Loucy (cell line): ENCODE measurements at regions not wholly inside any gene's neighbourhood (a gene's known extent, or its start where the extent isn't known, plus 50 kb on each side); places are given as distances from the start of the nearest gene placed in this dataset.

Experiments used
- H2AFZ ChIP-seq: fragments of 200-600 bp; sonication (generic); 2 replicates; pipeline ENCODE4 v1.6.0; 2016; ENCODE audit warnings: antibody characterized with exemption, mild to moderate bottlenecking, low read length, moderate library complexity
- H3F3A ChIP-seq: fragments of 200-600 bp; 2 replicates; pipeline ENCODE4 v1.6.0; 2016; ENCODE audit warnings: antibody characterized with exemption, low read depth, mild to moderate bottlenecking
- H3K27me3 ChIP-seq: fragments of 200-600 bp; sonication (generic); 2 replicates; pipeline ENCODE4 v1.6.1; 2014; ENCODE audit warnings: low read length, mild to moderate bottlenecking; ENCODE audit not compliant: insufficient read depth, poor library complexity, severe bottlenecking
- H3K36me3 ChIP-seq: fragments of 200-600 bp; sonication (generic); 2 replicates; pipeline ENCODE4 v1.6.1; 2016; ENCODE audit warnings: low read length; ENCODE audit not compliant: insufficient read depth
- H3K4me1 ChIP-seq: fragments of 200-600 bp; sonication (generic); 2 replicates; pipeline ENCODE4 v1.5.1; 2014; ENCODE audit warnings: low read length, mild to moderate bottlenecking; ENCODE audit not compliant: insufficient read depth, poor library complexity, severe bottlenecking
- H3K4me2 ChIP-seq: fragments of 200-600 bp; sonication (generic); 2 replicates; pipeline ENCODE4 v1.6.0; 2014; ENCODE audit warnings: antibody characterized with exemption, low read length, low read depth, mild to moderate bottlenecking; ENCODE audit not compliant: poor library complexity, severe bottlenecking
- H3K4me3 ChIP-seq: fragments of 200-600 bp; sonication (generic); 2 replicates; pipeline ENCODE4 v1.5.1; 2014; ENCODE audit warnings: low read length, mild to moderate bottlenecking, mixed read lengths; ENCODE audit not compliant: poor library complexity, severe bottlenecking
- H3K79me2 ChIP-seq: fragments of 200-600 bp; sonication (generic); 2 replicates; pipeline ENCODE4 v1.6.1; 2014; ENCODE audit warnings: low read length; ENCODE audit not compliant: insufficient read depth
- H3K9ac ChIP-seq: fragments of 200-600 bp; sonication (generic); 2 replicates; pipeline ENCODE4 v1.6.0; 2014; ENCODE audit warnings: mild to moderate bottlenecking, low read depth, low read length, moderate library complexity; ENCODE audit not compliant: poor library complexity, severe bottlenecking
- H3K9me2 ChIP-seq: fragments of 200-600 bp; sonication (generic); replicated peaks from 2 replicates; pipeline ENCODE4 v1.6.1; 2016; ENCODE audit warnings: low read depth, low read length, mixed read lengths
- H3K9me3 ChIP-seq: fragments of 200-600 bp; sonication (generic); 2 replicates; pipeline ENCODE4 v1.6.1; 2014; ENCODE audit warnings: mild to moderate bottlenecking, antibody characterized with exemption, low read length, low read depth; ENCODE audit not compliant: insufficient read depth
- H4K20me1 ChIP-seq: fragments of 200-600 bp; sonication (generic); 2 replicates; pipeline ENCODE4 v1.6.0; 2014; ENCODE audit warnings: antibody characterized with exemption, low read length, mild to moderate bottlenecking; ENCODE audit not compliant: insufficient read depth, poor library complexity, severe bottlenecking
- CTCF ChIP-seq: fragments of 200-600 bp; sonication (generic); conservative IDR thresholded peaks from 2 replicates; pipeline ENCODE4 v1.5.1; 2014; ENCODE audit warnings: mild to moderate bottlenecking, antibody characterized with exemption, low read length
- EZH2phosphoT487 ChIP-seq: fragments of 200-600 bp; IDR thresholded peaks from 2 replicates; pipeline ENCODE4 v1.6.1; 2018; ENCODE audit warnings: antibody characterized with exemption, mild to moderate bottlenecking, moderate library complexity, borderline replicate concordance

GRCh38 chr6:114523508-114523907, 180.7 kb upstream of the HS3ST5 start:
- Histone ChIP-seq H3F3A (no peaks in the 10 kb centered on the region), H3K9ac (no peak overlapping the region), H3K79me2 (no peaks in the 10 kb centered on the region), H3K27me3 (no peaks in the 10 kb centered on the region), H3K4me2 (no peak overlapping the region), H3K4me3 (no peak overlapping the region), H3K9me3 (no peaks in the 10 kb centered on the region), H4K20me1 (no peaks in the 10 kb centered on the region), H3K4me1 (no peaks in the 10 kb centered on the region), H3K9me2 (no peaks in the 10 kb centered on the region), H3K36me3 (no peaks in the 10 kb centered on the region), H2AFZ (no peak overlapping the region)
- no peak for TF ChIP-seq EZH2phosphoT487
- TF ChIP-seq CTCF = no peak

GRCh38 chr6:114521926-114522325, 179.1 kb upstream of the HS3ST5 start:
- TF ChIP-seq CTCF = no peak
- no peak for TF ChIP-seq EZH2phosphoT487
- no peak overlapping the region for H3K4me2 ChIP-seq
- no peaks in the 10 kb centered on the region for H3K9me2 ChIP-seq
- H3K4me1 ChIP-seq = no peaks in the 10 kb centered on the region
- no peaks in the 10 kb centered on the region for H4K20me1 ChIP-seq
- no peaks in the 10 kb centered on the region for H3F3A ChIP-seq
- no peak overlapping the region for H3K9ac ChIP-seq
- H3K36me3 ChIP-seq = no peaks in the 10 kb centered on the region
- no peaks in the 10 kb centered on the region for H3K27me3 ChIP-seq
- no peaks in the 10 kb centered on the region for H3K9me3 ChIP-seq
- no peak overlapping the region for H2AFZ ChIP-seq
- H3K4me3 ChIP-seq = no peak overlapping the region
- no peaks in the 10 kb centered on the region for H3K79me2 ChIP-seq

GRCh38 chr6:114520976-114521375, 178.2 kb upstream of the HS3ST5 start:
- Histone ChIP-seq H3K27me3 (no peaks in the 10 kb centered on the region), H3K9ac (no peak overlapping the region), H3K36me3 (no peaks in the 10 kb centered on the region), H3K4me1 (no peaks in the 10 kb centered on the region), H3K9me3 (no peaks in the 10 kb centered on the region), H3K4me2 (no peak overlapping the region), H2AFZ (no peak overlapping the region), H3K79me2 (no peaks in the 10 kb centered on the region), H4K20me1 (no peaks in the 10 kb centered on the region), H3K9me2 (no peaks in the 10 kb centered on the region), H3K4me3 (no peak overlapping the region), H3F3A (no peaks in the 10 kb centered on the region)
- no peak for TF ChIP-seq EZH2phosphoT487
- TF ChIP-seq CTCF = no peak
